Upper lobe of left lung (tissue), 4 donors: ENCODE measurements at regions not wholly inside any gene's neighbourhood (a gene's known extent, or its start where the extent isn't known, plus 50 kb on each side); places are given as distances from the start of the nearest gene placed in this dataset.

ENCODE experiments used
- CTCF ChIP-seq, 6 experiments: fragments of 450-650 bp in 4 of 6; fragments of 200-600 bp in 2 of 6; sonication (generic) in 2 of 6; IDR thresholded peaks; one replicate each; pipeline ENCODE4 v1.5.1; 2016 to 2019; ENCODE audit warnings: antibody characterized with exemption in 6 of 6
- EP300 ChIP-seq, 4 donors: sonication (generic); formaldehyde crosslinking; IDR thresholded peaks; one replicate each; pipeline ENCODE4 v1.5.1; 2017; ENCODE audit warnings: antibody characterized with exemption in 4 of 4, control low read depth in 2 of 4

DNA sequence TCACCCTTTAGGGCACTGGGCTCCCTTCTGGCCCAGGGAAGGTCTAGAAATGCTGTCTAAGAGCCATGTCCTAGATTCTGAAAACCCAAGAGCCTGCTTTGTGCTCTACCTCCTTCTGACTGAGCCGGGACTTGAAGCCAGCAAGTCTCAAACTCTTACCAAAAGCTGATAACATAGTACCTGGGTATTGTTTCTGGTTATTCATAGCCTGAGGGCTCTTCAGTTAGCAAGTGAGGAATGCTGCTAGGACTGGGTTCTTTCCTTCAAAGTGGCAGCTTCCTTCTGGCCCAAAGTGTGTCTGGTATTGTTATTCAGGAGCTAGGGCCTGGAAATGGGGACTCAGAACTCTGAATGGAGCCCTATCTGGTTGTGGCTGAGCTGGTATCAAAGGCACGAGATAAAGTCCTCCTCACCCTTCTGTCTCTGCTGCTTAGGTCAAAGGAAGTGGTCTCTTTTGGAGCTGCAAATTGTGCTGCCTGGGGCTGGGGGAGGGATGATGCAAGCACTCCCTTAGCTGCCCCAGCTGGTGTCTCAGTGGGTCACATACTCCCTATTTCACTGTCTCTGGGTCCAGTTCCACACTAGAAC lies 696.0 kb upstream of the CCDC179 start:
- TF ChIP-seq CTCF (IDR thresholded peaks at IDR 0.05) (no peak), EP300 (IDR thresholded peaks at IDR 0.05) (no peak)
